ENCODE measurements at regions not wholly inside any gene's neighbourhood (a gene's known extent, or its start where the extent isn't known, plus 50 kb on each side); places are given as distances from the start of the nearest gene placed in this dataset.
A peak's percentile ranks its signal among the peaks of the same experiment; 100 is the strongest.

DNA sequence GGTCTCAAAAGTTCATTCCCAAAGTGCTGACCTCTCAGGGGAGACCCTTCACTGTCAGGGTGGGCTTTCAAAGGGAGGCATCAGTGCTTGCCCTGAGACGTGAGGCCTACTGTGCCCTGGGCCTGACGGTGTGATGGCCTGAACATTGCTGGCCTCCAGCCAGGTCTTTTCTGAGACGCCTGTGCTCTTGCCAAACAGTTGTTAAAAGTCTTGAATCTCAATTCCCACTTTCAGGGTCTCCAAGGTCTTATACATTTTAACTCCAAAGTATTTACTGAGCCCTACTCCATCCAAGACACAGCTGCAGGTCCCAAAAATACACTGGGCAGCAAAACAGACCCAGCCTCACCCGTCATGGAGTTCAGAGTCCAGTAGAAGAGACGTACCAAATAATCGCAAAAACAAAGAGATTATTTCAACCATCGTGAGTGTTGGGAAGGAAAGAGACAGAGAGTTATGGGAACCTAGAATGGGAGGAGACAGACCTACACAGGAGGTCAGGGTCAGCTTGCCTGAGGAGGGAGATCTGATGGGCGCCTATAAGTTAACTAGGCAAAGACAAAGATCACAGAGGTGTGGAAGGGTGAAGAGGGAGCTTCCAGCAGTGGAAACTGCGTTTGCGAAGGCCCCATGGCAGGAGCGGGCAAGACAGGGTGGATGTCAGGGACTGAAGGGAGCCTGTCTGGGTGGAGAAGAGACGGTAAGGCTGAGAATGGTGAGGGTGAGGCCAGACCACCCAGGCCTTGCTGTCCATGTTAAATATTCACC, 446.3 kb downstream of the PREX1 start:
- intact Hi-C loops (cut with DNase I): no loop called here
- TF ChIP-seq, protein P1, sequence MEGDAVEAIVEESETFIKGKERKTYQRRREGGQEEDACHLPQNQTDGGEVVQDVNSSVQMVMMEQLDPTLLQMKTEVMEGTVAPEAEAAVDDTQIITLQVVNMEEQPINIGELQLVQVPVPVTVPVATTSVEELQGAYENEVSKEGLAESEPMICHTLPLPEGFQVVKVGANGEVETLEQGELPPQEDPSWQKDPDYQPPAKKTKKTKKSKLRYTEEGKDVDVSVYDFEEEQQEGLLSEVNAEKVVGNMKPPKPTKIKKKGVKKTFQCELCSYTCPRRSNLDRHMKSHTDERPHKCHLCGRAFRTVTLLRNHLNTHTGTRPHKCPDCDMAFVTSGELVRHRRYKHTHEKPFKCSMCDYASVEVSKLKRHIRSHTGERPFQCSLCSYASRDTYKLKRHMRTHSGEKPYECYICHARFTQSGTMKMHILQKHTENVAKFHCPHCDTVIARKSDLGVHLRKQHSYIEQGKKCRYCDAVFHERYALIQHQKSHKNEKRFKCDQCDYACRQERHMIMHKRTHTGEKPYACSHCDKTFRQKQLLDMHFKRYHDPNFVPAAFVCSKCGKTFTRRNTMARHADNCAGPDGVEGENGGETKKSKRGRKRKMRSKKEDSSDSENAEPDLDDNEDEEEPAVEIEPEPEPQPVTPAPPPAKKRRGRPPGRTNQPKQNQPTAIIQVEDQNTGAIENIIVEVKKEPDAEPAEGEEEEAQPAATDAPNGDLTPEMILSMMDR (IDR thresholded peaks at IDR 0.05): no peak
- TF ChIP-seq POLR2A (IDR thresholded peaks at IDR 0.05): no peak
- H3K9me3 ChIP-seq: no peaks in the 10 kb centered on the region
- H3K4me1 ChIP-seq: no peaks in the 10 kb centered on the region
- peak in 1 of 4 donors; percentile 49 for ATAC-seq
- H3K4me3 ChIP-seq: no peak overlapping the region
- peak in 1 of 5 donors; percentile 58 for DNase-seq
- 73 to 76% (median 75%) methylated on average over 10 to 12 of the region's 12 CpGs for WGBS, 4 donors
- peaks cover 0 to 1% (median 0%) of the 10 kb centered on the region in 9 donors for H3K27me3 ChIP-seq
- no peaks in the 10 kb centered on the region for H3K36me3 ChIP-seq
- H3K27ac ChIP-seq: no peak overlapping the region

DNA sequence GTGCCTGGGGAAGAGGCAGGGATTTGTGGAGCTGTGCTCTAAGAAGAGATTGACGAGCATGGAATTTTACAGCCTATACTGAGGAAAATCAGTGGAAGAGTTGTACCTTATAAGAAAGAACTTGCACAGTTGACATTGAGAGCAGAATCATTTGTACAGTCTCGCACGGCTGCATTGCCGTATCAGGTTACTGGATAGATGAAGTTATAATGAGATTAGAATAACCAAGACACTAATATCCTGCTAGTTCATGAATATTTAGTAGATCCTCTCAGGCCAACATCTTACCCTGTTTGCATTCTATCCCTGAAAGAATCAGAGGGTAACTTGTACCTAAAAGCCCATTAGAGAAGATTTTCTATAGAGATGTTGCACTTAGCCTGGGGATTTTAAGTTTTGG, 447.1 kb downstream of the PREX1 start:
- WGBS, 4 donors: 95 to 100% (median 97%) methylated on average over 4 of the region's 4 CpGs
- Histone ChIP-seq H3K4me1 (no peaks in the 10 kb centered on the region), H3K27me3 (peaks cover 0 to 6% (median 0%) of the 10 kb centered on the region in 9 donors), H3K36me3 (no peaks in the 10 kb centered on the region), H3K27ac (no peak overlapping the region), H3K9me3 (no peaks in the 10 kb centered on the region), H3K4me3 (no peak overlapping the region)
- intact Hi-C loops (cut with DNase I): no loop called here
- ATAC-seq (no peak), DNase-seq (no peak)
- TF ChIP-seq, protein P1 (IDR thresholded peaks at IDR 0.05): no peak
- TF ChIP-seq POLR2A (IDR thresholded peaks at IDR 0.05): no peak

DNA sequence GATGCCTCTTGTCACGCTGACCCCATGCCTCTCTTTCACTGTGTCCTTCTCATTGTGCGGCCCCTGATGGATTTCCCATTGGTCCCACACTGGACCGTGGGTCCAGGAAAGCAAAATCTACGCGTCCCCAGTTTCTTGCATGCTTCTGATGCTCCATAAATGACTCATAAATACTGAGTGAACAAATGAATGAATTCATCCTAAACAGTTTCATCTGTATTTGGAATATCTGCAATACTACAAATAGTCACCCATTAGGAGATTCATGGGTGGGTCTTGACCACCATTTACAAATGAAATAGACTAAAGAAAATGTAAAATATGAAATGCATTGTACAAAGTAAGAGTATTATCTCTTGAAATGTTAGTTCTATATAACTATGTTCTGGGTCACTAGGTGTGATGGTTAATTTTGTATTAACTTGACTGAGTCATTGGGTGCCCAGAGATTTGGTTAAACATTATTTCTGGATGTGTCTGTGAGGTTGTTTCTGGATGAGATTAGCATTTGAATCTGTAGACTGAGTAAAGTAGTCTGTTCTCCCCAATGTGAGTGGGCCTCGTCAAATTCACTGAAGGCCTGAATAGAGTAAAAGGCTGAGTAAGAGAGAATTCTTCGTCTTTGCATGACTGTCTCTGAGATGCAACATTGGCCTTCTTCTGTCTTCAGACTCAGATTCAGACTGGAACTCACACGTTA, 448.7 kb downstream of the PREX1 start:
- no peaks in the 10 kb centered on the region for H3K9me3 ChIP-seq
- H3K27ac ChIP-seq: no peak overlapping the region
- peaks cover 0 to 17% (median 0%) of the 10 kb centered on the region in 9 donors for H3K27me3 ChIP-seq
- H3K4me1 ChIP-seq: peaks cover 0 to 9% (median under 1%) of the 10 kb centered on the region in 12 donors
- no peak for TF ChIP-seq POLR2A (IDR thresholded peaks at IDR 0.05)
- TF ChIP-seq, protein P1 (IDR thresholded peaks at IDR 0.05): no peak
- no peaks in the 10 kb centered on the region for H3K36me3 ChIP-seq
- ATAC-seq (no peak), DNase-seq (no peak)
- WGBS, 4 donors: 73 to 96% (median 85%) methylated on average over 8 of the region's 8 CpGs
- no peak overlapping the region for H3K4me3 ChIP-seq
- intact Hi-C loops (cut with DNase I): no loop called here

DNA sequence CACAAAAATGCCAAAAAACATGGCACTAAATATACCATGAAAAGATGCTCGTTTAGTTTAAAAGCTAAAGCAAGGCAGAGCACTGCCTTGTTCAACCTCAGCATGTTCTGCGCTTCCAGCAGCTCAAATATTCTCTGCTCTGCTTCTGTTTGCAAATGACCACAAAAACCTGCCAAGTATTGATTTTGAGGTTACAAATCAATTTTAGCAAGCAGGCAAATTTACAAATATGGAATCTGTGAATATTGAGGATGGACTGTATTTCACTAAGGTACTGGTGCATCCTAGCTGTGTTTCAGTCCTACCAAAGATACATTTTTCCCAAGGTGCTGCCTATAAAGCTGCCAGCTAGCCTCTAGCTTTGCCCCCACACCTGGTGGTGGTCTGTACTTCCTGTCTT, 449.9 kb downstream of the PREX1 start:
- no peak for TF ChIP-seq POLR2A (IDR thresholded peaks at IDR 0.05)
- TF ChIP-seq, protein P1 (IDR thresholded peaks at IDR 0.05): no peak
- DNase-seq: no peak
- 92 to 95% (median 94%) methylated on average over 2 of the region's 2 CpGs for WGBS, 4 donors
- Histone ChIP-seq H3K27ac (no peak overlapping the region), H3K27me3 (peaks cover 0 to 17% (median 0%) of the 10 kb centered on the region in 9 donors), H3K9me3 (no peaks in the 10 kb centered on the region), H3K4me3 (no peak overlapping the region), H3K36me3 (no peaks in the 10 kb centered on the region), H3K4me1 (peaks cover 0 to 10% (median 2%) of the 10 kb centered on the region in 12 donors)
- intact Hi-C loops (cut with DNase I): no loop called here
- no peak for ATAC-seq
